ENCODE measurements at regions not wholly inside any gene's neighbourhood (a gene's known extent, or its start where the extent isn't known, plus 50 kb on each side); places are given as distances from the start of the nearest gene placed in this dataset.
A peak's percentile ranks its signal among the peaks of the same experiment; 100 is the strongest.

GRCh38 chr9:126148994-126149393 is 177.6 kb upstream of the MVB12B start:
- POLR2A ChIA-PET (ENCODE audit: low non-redundant PET), result no interaction called here
- no peaks in the 10 kb centered on the region for H3K9me3 ChIP-seq (ENCODE audit: low read depth, low read length, poor library complexity, severe bottlenecking)
- CTCF ChIA-PET, result no interaction called here
- no peak for DNase-seq (ENCODE audit: low spot score)
- TF ChIP-seq, protein P1, sequence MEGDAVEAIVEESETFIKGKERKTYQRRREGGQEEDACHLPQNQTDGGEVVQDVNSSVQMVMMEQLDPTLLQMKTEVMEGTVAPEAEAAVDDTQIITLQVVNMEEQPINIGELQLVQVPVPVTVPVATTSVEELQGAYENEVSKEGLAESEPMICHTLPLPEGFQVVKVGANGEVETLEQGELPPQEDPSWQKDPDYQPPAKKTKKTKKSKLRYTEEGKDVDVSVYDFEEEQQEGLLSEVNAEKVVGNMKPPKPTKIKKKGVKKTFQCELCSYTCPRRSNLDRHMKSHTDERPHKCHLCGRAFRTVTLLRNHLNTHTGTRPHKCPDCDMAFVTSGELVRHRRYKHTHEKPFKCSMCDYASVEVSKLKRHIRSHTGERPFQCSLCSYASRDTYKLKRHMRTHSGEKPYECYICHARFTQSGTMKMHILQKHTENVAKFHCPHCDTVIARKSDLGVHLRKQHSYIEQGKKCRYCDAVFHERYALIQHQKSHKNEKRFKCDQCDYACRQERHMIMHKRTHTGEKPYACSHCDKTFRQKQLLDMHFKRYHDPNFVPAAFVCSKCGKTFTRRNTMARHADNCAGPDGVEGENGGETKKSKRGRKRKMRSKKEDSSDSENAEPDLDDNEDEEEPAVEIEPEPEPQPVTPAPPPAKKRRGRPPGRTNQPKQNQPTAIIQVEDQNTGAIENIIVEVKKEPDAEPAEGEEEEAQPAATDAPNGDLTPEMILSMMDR (conservative IDR thresholded peaks at IDR 0.05; ENCODE audit: low read depth, low read length), result no peak
- TF ChIP-seq EZH2 (IDR thresholded peaks at IDR 0.05; ENCODE audit: borderline replicate concordance, low read depth, low read length, poor library complexity, severe bottlenecking), result no peak
- intact Hi-C loops (cut with micrococcal nuclease; ENCODE audit: unreplicated experiment), result no loop called here
- peaks cover 14% of the 10 kb centered on the region for H3K4me1 ChIP-seq (ENCODE audit: insufficient read depth, low read length, poor library complexity, severe bottlenecking)
- no peak overlapping the region for H3K27ac ChIP-seq (ENCODE audit: low read depth, low read length, poor library complexity, severe bottlenecking)
- no TSS peak for BruUV-seq (replicated peaks)
- H3K27me3 ChIP-seq (replicated peaks; ENCODE audit: insufficient read depth, low read depth, low read length, poor library complexity), result peaks cover 47% of the 10 kb centered on the region
- H3K36me3 ChIP-seq (ENCODE audit: insufficient read depth, low read length, poor library complexity, severe bottlenecking), result no peaks in the 10 kb centered on the region
- H3K4me3 ChIP-seq (ENCODE audit: low read depth, low read length, poor library complexity, severe bottlenecking), result no peak overlapping the region

GRCh38 chr9:126149661-126150060 is 177.0 kb upstream of the MVB12B start:
- H3K27ac ChIP-seq (ENCODE audit: low read depth, low read length, poor library complexity, severe bottlenecking), result no peak overlapping the region
- POLR2A ChIA-PET (ENCODE audit: low non-redundant PET), result no interaction called here
- DNase-seq (ENCODE audit: low spot score), result no peak
- CTCF ChIA-PET, result no interaction called here
- peaks cover 14% of the 10 kb centered on the region for H3K4me1 ChIP-seq (ENCODE audit: insufficient read depth, low read length, poor library complexity, severe bottlenecking)
- H3K9me3 ChIP-seq (ENCODE audit: low read depth, low read length, poor library complexity, severe bottlenecking), result no peaks in the 10 kb centered on the region
- BruUV-seq (replicated peaks), result no TSS peak
- H3K36me3 ChIP-seq (ENCODE audit: insufficient read depth, low read length, poor library complexity, severe bottlenecking), result no peaks in the 10 kb centered on the region
- no peak overlapping the region for H3K4me3 ChIP-seq (ENCODE audit: low read depth, low read length, poor library complexity, severe bottlenecking)
- TF ChIP-seq, protein P1 (conservative IDR thresholded peaks at IDR 0.05; ENCODE audit: low read depth, low read length), result no peak
- no peak for TF ChIP-seq EZH2 (IDR thresholded peaks at IDR 0.05; ENCODE audit: borderline replicate concordance, low read depth, low read length, poor library complexity, severe bottlenecking)
- peaks cover 42% of the 10 kb centered on the region for H3K27me3 ChIP-seq (replicated peaks; ENCODE audit: insufficient read depth, low read depth, low read length, poor library complexity)
- intact Hi-C loops (cut with micrococcal nuclease; ENCODE audit: unreplicated experiment), result no loop called here

DNA sequence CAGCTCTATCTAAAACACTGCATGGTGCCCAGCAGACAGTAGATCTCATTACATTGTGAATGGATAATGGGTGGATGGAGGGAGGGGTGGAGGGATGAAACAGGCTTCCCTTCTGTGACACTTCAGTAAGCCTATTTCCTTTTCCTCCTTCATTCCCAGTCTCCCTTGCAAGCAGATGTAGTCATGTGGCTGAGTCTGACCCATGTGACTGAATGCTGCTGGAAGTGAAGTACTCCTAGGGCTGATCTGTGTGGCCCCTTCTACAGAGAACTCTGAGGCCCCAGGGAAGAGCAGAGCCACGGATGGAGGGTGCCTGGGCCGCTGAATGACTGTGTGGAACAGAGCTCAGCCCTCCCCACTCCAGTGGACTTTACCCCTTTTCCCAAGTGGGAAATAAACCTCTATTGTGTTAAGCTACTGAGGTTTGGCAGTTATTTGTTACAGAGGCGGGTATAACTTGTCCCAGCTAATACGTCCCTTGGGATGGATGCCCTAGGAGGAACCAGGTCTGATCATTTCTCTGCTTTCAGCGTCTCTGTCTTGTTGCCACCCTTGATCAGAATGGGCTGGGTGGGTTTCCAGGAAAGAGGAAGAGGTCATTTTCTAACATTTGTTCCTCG is 176.1 kb upstream of the MVB12B start:
- Histone ChIP-seq H3K27me3 (replicated peaks; ENCODE audit: insufficient read depth, low read depth, low read length, poor library complexity) (peaks cover 39% of the 10 kb centered on the region), H3K4me1 (ENCODE audit: insufficient read depth, low read length, poor library complexity, severe bottlenecking) (peaks cover 14% of the 10 kb centered on the region), H3K36me3 (ENCODE audit: insufficient read depth, low read length, poor library complexity, severe bottlenecking) (no peaks in the 10 kb centered on the region), H3K4me3 (ENCODE audit: low read depth, low read length, poor library complexity, severe bottlenecking) (no peak overlapping the region), H3K27ac (ENCODE audit: low read depth, low read length, poor library complexity, severe bottlenecking) (no peak overlapping the region), H3K9me3 (ENCODE audit: low read depth, low read length, poor library complexity, severe bottlenecking) (no peaks in the 10 kb centered on the region)
- DNase-seq (ENCODE audit: low spot score), result peak; percentile 59
- ChIA-PET POLR2A (ENCODE audit: low non-redundant PET) (interaction anchor here (0.9 kb wide), 1 partner anchor 42 kb away, joined by 4 read pairs; no protein-coding TSS in a partner anchor), CTCF (no interaction called here)
- TF ChIP-seq, protein P1 (conservative IDR thresholded peaks at IDR 0.05; ENCODE audit: low read depth, low read length), result no peak
- no peak for TF ChIP-seq EZH2 (IDR thresholded peaks at IDR 0.05; ENCODE audit: borderline replicate concordance, low read depth, low read length, poor library complexity, severe bottlenecking)
- intact Hi-C loops (cut with micrococcal nuclease; ENCODE audit: unreplicated experiment), result no loop called here
- BruUV-seq (replicated peaks), result no TSS peak
